Liver (tissue), 8 donors: ENCODE measurements at regions not wholly inside any gene's neighbourhood (a gene's known extent, or its start where the extent isn't known, plus 50 kb on each side); places are given as distances from the start of the nearest gene placed in this dataset.

Source experiments
- DNase-seq: peaks from one replicate; pipeline ENCODE4 v3.0.0-alpha.2; 2017; ENCODE audit warnings: low spot score
- H3K27ac ChIP-seq, 2 donors: one replicate each; pipeline ENCODE4 v1.7.0; 2013; ENCODE audit warnings: inconsistent platforms in 2 of 2, low read length in 2 of 2, control low read depth in 1 of 2, low read depth in 1 of 2, mild to moderate bottlenecking in 1 of 2
- H3K27me3 ChIP-seq, 4 donors: one replicate each; pipeline versions ENCODE4 v1.6.1 to v1.7.0; 2013; ENCODE audit warnings: low read length in 3 of 4, inconsistent platforms in 1 of 4, mild to moderate bottlenecking in 1 of 4, moderate library complexity in 1 of 4; ENCODE audit not compliant: control insufficient read depth in 4 of 4, insufficient read depth in 4 of 4
- H3K36me3 ChIP-seq, 4 donors: one replicate each; pipeline versions ENCODE4 v1.6.1 to v1.7.0; 2013; ENCODE audit warnings: low read length in 3 of 4, mild to moderate bottlenecking in 3 of 4, low read depth in 1 of 4, moderate library complexity in 1 of 4; ENCODE audit not compliant: control insufficient read depth in 4 of 4, insufficient read depth in 3 of 4
- H3K4me1 ChIP-seq, 4 donors: one replicate each; pipeline versions ENCODE4 v1.6.1 to v1.7.0; 2013; ENCODE audit warnings: low read length in 3 of 4, mild to moderate bottlenecking in 3 of 4, moderate library complexity in 1 of 4; ENCODE audit not compliant: control insufficient read depth in 4 of 4, insufficient read depth in 4 of 4
- H3K4me3 ChIP-seq, 3 donors: one replicate each; pipeline versions ENCODE4 v1.6.1 to v1.7.0; 2013; ENCODE audit warnings: low read length in 3 of 3, control low read depth in 1 of 3, low read depth in 1 of 3, mild to moderate bottlenecking in 1 of 3
- H3K9ac ChIP-seq, 2 donors: one replicate each; pipeline ENCODE4 v1.7.0; 2013; ENCODE audit warnings: low read length in 2 of 2, mild to moderate bottlenecking in 2 of 2, moderate library complexity in 2 of 2, control low read depth in 1 of 2, low read depth in 1 of 2
- H3K9me3 ChIP-seq, 4 donors: one replicate each; pipeline versions ENCODE4 v1.6.1 to v1.7.0; 2013; ENCODE audit warnings: low read length in 3 of 4; ENCODE audit not compliant: control insufficient read depth in 4 of 4
- CTCF ChIP-seq: fragments of 150-350 bp; IDR thresholded peaks from 2 replicates; pipeline ENCODE4 v1.5.1; 2017; ENCODE audit warnings: improper control_type of control experiment, low read depth, low read length; ENCODE audit not compliant: missing input control
- EGR1 ChIP-seq, 2 donors: IDR thresholded peaks; 2 replicates each; pipeline ENCODE4 v1.6.1; 2016 to 2018; ENCODE audit warnings: antibody characterized with exemption in 2 of 2, low read depth in 2 of 2
- FOXA1 ChIP-seq: IDR thresholded peaks from 2 replicates; pipeline ENCODE4 v1.6.1; 2016; ENCODE audit warnings: antibody characterized with exemption
- FOXA2 ChIP-seq: IDR thresholded peaks from 2 replicates; pipeline ENCODE4 v1.6.1; 2016; ENCODE audit warnings: antibody characterized with exemption
- GABPA ChIP-seq, 2 donors: IDR thresholded peaks in 1 of 2; conservative IDR thresholded peaks in 1 of 2; 2 replicates each; pipeline ENCODE4 v1.6.1; 2016; ENCODE audit warnings: antibody characterized with exemption in 2 of 2, mild to moderate bottlenecking in 1 of 2, moderate library complexity in 1 of 2
- HNF4A ChIP-seq, 2 donors: conservative IDR thresholded peaks; 2 replicates each; pipeline ENCODE4 v1.6.1; 2016; ENCODE audit warnings: antibody characterized with exemption in 2 of 2, mild to moderate bottlenecking in 2 of 2
- HNF4G ChIP-seq: IDR thresholded peaks from 2 replicates; pipeline ENCODE4 v1.6.1; 2016; ENCODE audit warnings: antibody characterized with exemption
- JUND ChIP-seq, 2 donors: IDR thresholded peaks; 2 replicates each; pipeline ENCODE4 v1.6.1; 2016; ENCODE audit warnings: antibody characterized with exemption in 2 of 2
- MAX ChIP-seq: IDR thresholded peaks from 2 replicates; pipeline ENCODE4 v1.6.1; 2016; ENCODE audit warnings: antibody characterized with exemption
- NR2F2 ChIP-seq: IDR thresholded peaks from 2 replicates; pipeline ENCODE4 v1.6.1; 2016; ENCODE audit warnings: antibody characterized with exemption
- RAD21 ChIP-seq, 2 donors: IDR thresholded peaks; 2 replicates each; pipeline ENCODE4 v1.6.1; 2016; ENCODE audit warnings: antibody characterized with exemption in 2 of 2, mild to moderate bottlenecking in 2 of 2
- REST ChIP-seq: IDR thresholded peaks from 2 replicates; pipeline ENCODE4 v1.6.1; 2016; ENCODE audit warnings: antibody characterized with exemption, mild to moderate bottlenecking
- RXRA ChIP-seq, 2 donors: IDR thresholded peaks; 2 replicates each; pipeline ENCODE4 v1.6.1; 2017 to 2018; ENCODE audit warnings: antibody characterized with exemption in 2 of 2, mild to moderate bottlenecking in 1 of 2
- SP1 ChIP-seq: IDR thresholded peaks from 2 replicates; pipeline ENCODE4 v1.6.1; 2018; ENCODE audit warnings: antibody characterized with exemption, mild to moderate bottlenecking
- TAF1 ChIP-seq: conservative IDR thresholded peaks from 2 replicates; pipeline ENCODE4 v1.6.1; 2016; ENCODE audit warnings: antibody characterized with exemption, mild to moderate bottlenecking
- YY1 ChIP-seq: IDR thresholded peaks from 2 replicates; pipeline ENCODE4 v1.6.1; 2016; ENCODE audit warnings: antibody characterized with exemption, mild to moderate bottlenecking
- WGBS: extraction: QIAGEN DNeasy Blood & Tissue Kit; methylation state at CpG from one replicate; pipeline ENCODE4 v1.1.7; 2013; 5-methylcytosine and 5-hydroxymethylcytosine counted together
- TF ChIP-seq, protein P1 (sequence below): IDR thresholded peaks from 2 replicates; pipeline ENCODE4 v1.6.1; 2016; ENCODE audit warnings: antibody characterized with exemption
- TF ChIP-seq, protein P2 (sequence below): IDR thresholded peaks from 2 replicates; pipeline ENCODE4 v1.6.1; 2016; ENCODE audit warnings: antibody characterized with exemption
- donor health status: healthy.
- donor health status: healthy.
- donor health status: healthy.
- donor health status: healthy.
- donor health status: healthy.

DNA sequence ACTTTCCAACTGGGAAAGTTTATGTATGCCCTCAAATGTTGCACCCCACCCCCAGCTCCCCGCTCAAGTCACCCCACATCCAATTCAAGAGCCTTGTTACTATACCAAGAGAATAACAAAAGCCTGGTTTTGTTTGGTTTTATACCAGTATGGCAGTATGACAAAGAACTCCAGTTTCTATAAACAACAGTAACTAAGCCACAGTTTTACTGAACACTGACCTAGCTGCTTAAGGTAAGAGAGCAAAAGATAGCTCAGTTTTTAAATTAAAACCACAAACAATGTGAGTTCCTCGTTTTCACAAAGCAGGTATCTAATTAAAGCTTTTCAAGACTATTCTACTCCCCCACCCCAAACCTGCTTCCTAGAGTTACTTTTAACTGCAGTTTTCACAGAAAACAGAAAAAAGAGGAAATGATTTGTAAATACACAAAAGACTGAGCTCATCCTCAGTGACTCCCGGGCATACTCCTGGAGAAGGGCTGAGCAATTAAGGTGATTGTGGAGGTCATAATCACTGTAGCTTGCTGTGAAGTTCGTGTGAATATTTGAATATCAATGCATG, 59.3 kb upstream of the LHX8 start:
- TF ChIP-seq CTCF (no peak), EGR1 (IDR thresholded peaks at IDR 0.05; ENCODE audit: low read depth in 2 of 2) (no peak), TAF1 (no peak), JUND (IDR thresholded peaks at IDR 0.05) (no peak), RAD21 (IDR thresholded peaks at IDR 0.05) (no peak), SP1 (no peak), NR2F2 (no peak), HNF4A (conservative IDR thresholded peaks at IDR 0.05) (no peak), MAX (no peak), REST (no peak), YY1 (no peak), HNF4G (no peak), RXRA (IDR thresholded peaks at IDR 0.05) (no peak), FOXA1 (no peak), GABPA (IDR thresholded peaks at IDR 0.05 in 1 of 2, conservative IDR thresholded peaks at IDR 0.05 in 1 of 2) (no peak), FOXA2 (no peak)
- TF ChIP-seq, protein P1, sequence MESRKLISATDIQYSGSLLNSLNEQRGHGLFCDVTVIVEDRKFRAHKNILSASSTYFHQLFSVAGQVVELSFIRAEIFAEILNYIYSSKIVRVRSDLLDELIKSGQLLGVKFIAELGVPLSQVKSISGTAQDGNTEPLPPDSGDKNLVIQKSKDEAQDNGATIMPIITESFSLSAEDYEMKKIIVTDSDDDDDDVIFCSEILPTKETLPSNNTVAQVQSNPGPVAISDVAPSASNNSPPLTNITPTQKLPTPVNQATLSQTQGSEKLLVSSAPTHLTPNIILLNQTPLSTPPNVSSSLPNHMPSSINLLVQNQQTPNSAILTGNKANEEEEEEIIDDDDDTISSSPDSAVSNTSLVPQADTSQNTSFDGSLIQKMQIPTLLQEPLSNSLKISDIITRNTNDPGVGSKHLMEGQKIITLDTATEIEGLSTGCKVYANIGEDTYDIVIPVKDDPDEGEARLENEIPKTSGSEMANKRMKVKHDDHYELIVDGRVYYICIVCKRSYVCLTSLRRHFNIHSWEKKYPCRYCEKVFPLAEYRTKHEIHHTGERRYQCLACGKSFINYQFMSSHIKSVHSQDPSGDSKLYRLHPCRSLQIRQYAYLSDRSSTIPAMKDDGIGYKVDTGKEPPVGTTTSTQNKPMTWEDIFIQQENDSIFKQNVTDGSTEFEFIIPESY: no peak
- TF ChIP-seq, protein P2, sequence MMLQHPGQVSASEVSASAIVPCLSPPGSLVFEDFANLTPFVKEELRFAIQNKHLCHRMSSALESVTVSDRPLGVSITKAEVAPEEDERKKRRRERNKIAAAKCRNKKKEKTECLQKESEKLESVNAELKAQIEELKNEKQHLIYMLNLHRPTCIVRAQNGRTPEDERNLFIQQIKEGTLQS: no peak
- DNase-seq: no peak
- no peaks in the 10 kb centered on the region for H3K36me3 ChIP-seq
- H3K4me3 ChIP-seq: no peak overlapping the region
- 8% methylated on average over 4 of the region's 4 CpGs for WGBS
- H3K9ac ChIP-seq: no peak overlapping the region
- H3K27ac ChIP-seq: no peak overlapping the region
- no peaks in the 10 kb centered on the region for H3K4me1 ChIP-seq
- no peaks in the 10 kb centered on the region for H3K9me3 ChIP-seq
- no peaks in the 10 kb centered on the region for H3K27me3 ChIP-seq
